Anterior cingulate cortex (tissue), 58 donors: ENCODE measurements at regions not wholly inside any gene's neighbourhood (a gene's known extent, or its start where the extent isn't known, plus 50 kb on each side); places are given as distances from the start of the nearest gene placed in this dataset.

Experiments
- DNase-seq, 58 donors: peaks; one replicate each; lab custom pipeline; 2025; lab: John Stamatoyannopoulos, UW

DNA sequence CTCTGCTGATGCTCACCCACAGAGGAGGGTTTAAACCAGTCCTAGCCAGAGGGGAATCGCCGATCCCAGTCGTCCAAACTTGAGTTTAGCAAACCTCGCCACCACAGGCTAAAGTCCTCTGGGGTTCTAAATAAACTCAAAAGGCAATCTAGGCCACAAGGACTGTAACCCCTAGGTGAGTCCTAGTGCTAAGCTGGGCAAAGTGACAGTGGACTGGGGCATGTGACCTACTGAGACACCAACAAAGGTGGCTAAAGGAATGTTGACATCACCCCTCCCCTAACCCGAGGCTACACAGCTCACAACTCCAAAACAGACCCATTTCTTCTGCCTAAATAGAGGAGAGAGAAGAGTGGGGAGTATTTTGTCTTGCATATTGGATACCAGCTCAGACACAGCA, 142.8 kb upstream of the PRDX4 start:
- no peak for DNase-seq

- no peak for DNase-seq
Measured at GRCh38 chrX:23525531-23525930, 141.8 kb upstream of the PRDX4 start.

DNA sequence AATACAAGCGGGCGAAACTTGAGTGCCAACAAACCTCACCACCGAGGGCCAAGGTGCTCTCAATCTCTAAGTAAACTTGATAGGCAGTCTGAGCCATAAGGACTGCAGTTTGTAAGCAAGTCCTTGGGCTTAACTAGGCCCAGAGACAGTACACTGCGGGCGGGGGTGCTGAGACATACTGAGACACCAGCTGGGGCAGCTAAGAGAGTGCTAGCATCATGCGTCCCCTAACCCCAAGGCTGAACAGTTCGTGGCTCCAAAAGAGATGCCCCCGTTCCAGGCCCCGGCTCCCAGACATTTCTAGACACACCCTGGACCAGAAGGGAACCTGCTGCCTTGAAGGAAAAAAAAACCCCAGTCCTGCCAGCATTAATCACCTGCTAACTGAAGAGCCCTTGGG, 126.8 kb upstream of the PRDX4 start:
- DNase-seq = no peak

DNA sequence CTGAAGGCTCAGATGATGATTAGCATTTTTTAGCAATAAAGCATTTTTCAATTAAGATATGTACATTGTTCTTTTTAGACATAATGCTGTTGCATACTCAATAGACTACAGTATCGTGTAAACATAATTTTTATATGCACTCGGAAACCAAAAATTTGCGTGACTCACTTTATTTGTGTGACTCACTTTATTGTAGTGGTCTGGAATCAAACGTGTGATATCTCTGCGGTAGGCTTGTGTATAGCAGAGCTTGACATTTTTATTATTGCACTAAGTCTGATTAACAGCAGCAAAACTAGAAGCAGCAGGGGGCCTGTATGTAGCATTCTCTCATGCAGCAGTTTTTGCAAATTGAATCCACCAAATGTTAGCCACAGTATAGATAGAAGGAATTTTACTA, 119.1 kb upstream of the PRDX4 start:
- DNase-seq = no peak

- DNase-seq = no peak
Measured at GRCh38 chrX:23552303-23552702, 115.0 kb upstream of the PRDX4 start.

DNA sequence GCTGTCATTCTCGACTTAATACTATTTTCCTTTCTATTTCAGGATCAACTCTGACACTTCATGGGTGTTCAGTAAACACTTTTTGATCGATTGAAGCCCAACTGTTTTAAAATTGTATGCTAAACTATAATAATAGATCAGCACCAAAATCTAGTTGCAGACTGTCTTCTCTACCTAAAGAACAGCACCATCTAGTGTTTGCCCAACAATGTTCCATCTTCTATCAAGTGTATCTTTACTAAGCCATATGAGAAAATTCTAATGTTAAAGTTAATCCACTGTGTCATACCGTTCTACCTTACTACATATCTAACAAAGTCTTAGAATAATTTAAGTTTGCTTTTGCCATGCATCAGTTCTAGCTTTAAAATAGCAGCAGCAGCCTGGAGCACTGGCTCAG, 113.0 kb upstream of the PRDX4 start:
- DNase-seq = peak in 2 of 58 donors; percentile 0 to 5

- no peak for DNase-seq
Measured at GRCh38 chrX:23557070-23557469, 110.2 kb upstream of the PRDX4 start.

DNA sequence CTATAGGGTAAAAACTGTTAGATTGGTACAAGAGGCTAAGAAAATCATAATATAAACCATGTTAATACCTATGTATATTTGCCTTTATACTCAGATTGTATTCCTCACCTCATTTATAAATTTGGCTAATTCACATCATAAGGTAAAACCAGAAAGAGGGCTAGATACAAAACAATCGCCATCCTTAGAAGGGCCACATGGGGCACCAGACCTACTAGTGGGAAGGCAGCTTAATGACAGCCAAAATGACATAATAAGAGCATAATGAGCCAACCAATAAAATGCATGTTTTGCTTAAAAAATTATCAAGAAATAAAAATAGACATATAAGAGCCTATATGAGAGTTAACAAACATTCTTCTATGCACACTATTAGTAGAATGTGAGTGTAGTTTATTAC, 107.3 kb upstream of the PRDX4 start:
- no peak for DNase-seq

DNA sequence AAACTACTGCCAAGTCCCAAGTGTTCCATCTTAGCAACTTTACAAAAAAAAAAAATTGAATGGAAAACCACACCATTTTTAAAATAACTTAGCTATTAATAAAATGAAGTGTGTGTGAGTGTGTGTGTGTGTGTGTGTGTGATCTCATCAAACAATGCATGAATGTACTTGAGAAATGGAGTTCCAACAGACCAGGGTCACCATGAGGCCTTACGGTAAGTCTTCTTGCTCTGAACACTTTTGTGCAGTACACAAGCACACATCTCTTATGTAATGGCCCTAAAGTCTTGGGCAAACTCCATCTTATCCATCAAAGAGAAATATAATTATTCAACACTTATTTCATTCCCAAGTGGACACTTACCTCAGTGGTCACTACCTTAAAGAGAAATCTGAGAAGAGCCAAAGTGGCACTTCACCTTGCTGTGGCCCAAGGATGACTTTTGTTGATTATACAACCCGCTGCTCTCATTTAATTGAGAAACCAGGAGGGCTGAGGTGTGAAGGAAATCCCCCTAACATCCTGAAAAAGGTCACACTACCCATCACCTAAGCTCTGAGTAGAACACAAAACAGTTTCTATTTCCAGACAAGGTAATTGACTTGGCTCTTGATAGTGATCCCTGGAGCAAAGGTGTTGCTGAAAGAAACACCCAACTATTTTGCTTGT, 96.5 kb upstream of the PRDX4 start:
- DNase-seq = no peak

- no peak for DNase-seq
Measured at GRCh38 chrX:23575281-23575680, 92.0 kb upstream of the PRDX4 start.

GRCh38 chrX:23578079-23578478, 89.2 kb upstream of the PRDX4 start:
- DNase-seq = no peak

- no peak for DNase-seq
Measured at GRCh38 chrX:23589496-23589895, 77.8 kb upstream of the PRDX4 start.

GRCh38 chrX:23592741-23593140, 74.6 kb upstream of the PRDX4 start:
- DNase-seq = no peak

- DNase-seq = no peak
Measured at GRCh38 chrX:23598575-23598974, 68.7 kb upstream of the PRDX4 start.

DNA sequence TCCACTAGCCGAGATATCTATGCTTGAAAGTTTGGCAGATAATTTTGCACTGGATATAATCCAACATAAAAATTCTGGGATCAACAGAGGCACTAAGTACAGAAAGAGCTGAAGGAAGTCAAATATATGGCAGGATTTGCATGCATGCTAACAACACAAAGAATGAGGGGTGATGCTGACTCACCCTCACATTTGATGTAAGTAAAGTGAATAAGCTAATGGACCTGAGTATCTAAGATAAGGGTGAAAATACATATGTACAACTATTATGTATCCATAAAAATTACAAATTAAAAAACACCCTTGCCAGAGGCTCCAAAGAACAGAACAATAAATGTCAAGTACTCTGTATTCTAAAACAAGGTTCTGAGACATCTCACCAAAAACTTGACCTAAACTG, 63.8 kb upstream of the PRDX4 start:
- DNase-seq = no peak

GRCh38 chrX:23610495-23610894, 56.8 kb upstream of the PRDX4 start:
- DNase-seq = no peak

DNA sequence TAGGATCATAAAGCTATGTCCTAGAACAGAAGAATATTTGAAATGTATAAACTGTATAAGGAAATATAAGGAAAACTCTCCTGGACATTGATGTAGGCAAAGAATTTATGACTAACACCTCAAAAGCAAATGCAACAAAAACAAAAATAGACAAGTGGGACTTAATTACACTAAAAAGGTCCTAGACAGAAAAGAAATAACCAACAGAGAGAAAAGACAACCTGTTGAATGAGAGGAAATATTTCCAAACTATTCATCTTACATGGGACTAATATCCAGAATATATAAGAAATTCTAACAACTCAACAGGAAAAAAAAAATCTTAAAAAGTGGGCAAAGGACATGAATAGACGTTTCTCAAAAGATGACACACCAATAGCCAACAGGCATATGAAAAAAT, 54.4 kb upstream of the PRDX4 start:
- DNase-seq = no peak

DNA sequence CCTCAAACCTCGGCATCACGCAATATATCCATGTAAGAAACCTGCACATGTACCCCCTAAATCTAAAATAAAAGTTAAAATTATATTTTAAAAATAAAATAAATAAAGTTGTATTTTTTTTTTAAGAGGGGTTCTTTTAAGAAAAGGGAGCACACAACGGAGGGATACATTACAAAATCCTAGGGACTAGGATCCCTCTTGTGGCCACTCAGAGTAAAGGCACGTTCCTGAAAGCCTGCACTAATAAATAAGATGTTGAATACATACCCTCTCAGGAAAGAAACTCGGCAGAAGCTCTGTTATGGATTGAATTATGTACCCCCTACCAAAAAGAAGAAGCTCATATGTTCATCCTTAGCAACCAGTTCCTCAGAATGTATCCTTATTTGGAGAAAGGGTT, 50.9 kb upstream of the PRDX4 start:
- DNase-seq = peak in 1 of 58 donors; percentile 0
